ENCODE measurements at regions not wholly inside any gene's neighbourhood (a gene's known extent, or its start where the extent isn't known, plus 50 kb on each side); places are given as distances from the start of the nearest gene placed in this dataset.

DNA sequence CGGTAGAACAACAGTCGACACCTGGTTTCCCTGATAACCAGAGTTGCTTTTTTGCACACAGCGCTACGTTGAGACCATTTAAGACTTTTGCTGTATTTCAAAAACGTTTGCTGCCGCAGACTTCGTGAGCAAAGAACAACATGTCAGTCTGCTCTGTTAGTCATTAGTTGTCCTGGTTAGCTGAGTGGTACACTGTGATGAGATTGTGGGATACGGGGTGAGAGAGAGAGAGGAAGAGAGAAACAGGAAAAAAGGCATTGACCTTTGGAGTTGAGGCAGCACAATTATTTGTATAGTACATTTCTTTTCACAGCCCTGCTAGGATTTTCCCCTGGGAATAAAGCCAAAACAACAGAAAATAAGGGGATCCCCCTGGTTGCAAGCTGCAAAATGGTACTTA is 306.1 kb upstream of the WWC1 start:
- TF ChIP-seq, protein P1, sequence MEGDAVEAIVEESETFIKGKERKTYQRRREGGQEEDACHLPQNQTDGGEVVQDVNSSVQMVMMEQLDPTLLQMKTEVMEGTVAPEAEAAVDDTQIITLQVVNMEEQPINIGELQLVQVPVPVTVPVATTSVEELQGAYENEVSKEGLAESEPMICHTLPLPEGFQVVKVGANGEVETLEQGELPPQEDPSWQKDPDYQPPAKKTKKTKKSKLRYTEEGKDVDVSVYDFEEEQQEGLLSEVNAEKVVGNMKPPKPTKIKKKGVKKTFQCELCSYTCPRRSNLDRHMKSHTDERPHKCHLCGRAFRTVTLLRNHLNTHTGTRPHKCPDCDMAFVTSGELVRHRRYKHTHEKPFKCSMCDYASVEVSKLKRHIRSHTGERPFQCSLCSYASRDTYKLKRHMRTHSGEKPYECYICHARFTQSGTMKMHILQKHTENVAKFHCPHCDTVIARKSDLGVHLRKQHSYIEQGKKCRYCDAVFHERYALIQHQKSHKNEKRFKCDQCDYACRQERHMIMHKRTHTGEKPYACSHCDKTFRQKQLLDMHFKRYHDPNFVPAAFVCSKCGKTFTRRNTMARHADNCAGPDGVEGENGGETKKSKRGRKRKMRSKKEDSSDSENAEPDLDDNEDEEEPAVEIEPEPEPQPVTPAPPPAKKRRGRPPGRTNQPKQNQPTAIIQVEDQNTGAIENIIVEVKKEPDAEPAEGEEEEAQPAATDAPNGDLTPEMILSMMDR (IDR thresholded peaks at IDR 0.05), result no peak
- TF ChIP-seq POLR2A (IDR thresholded peaks at IDR 0.05), result no peak

All from thyroid gland (tissue), 4 donors.